Naive thymus-derived CD4-positive, alpha-beta T cell (primary cell): ENCODE measurements at regions not wholly inside any gene's neighbourhood (a gene's known extent, or its start where the extent isn't known, plus 50 kb on each side); places are given as distances from the start of the nearest gene placed in this dataset.
"Not testable (repeated sequence)": the region's sequence is repeated elsewhere in the genome, so short reads cannot be mapped to it uniquely, and the experiment has no call there.

Experiments
- ATAC-seq: fragments of 150-1000 bp; cut with Tn5 transposase; 2 replicates; pipeline ENCODE4 v1.10.0; 2021; ENCODE audit warnings: mild to moderate bottlenecking, moderate library complexity
- CTCF ChIA-PET: fragments of 350-600 bp; sonication (Branson Sonifier 250); formaldehyde crosslinking; loops from one replicate; lab custom pipeline; 2021; ENCODE audit warnings: antibody characterized with exemption; lab: Charles Lee
- POLR2A ChIA-PET: fragments of 350-600 bp; sonication (Branson Sonifier 250); formaldehyde crosslinking; loops from one replicate; lab custom pipeline; 2021; ENCODE audit warnings: antibody characterized with exemption, inconsistent platforms; lab: Charles Lee
- DNase-seq, 9 donors: peaks; one replicate each; pipeline versions ENCODE4 v3.0.0 to v3.0.0-alpha.2; 2020 to 2022; ENCODE audit warnings: mixed read lengths in 1 of 9
- H3K27ac ChIP-seq: one replicate; pipeline ENCODE4 v1.7.0; 2013; ENCODE audit warnings: mild to moderate bottlenecking, low read depth, low read length, moderate library complexity
- H3K27me3 ChIP-seq, 2 donors: one replicate each; pipeline ENCODE4 v1.7.0; 2013; ENCODE audit warnings: low read length in 2 of 2, mild to moderate bottlenecking in 2 of 2, moderate library complexity in 2 of 2; ENCODE audit not compliant: control insufficient read depth in 2 of 2, insufficient read depth in 2 of 2
- H3K36me3 ChIP-seq, 3 experiments: 1 replicate in 2 of 3; 2 replicates in 1 of 3; pipeline ENCODE4 v1.7.0; 2013; ENCODE audit warnings: low read length in 3 of 3, mild to moderate bottlenecking in 3 of 3, moderate library complexity in 1 of 3; ENCODE audit not compliant: insufficient read depth in 3 of 3, control insufficient read depth in 2 of 3
- H3K4me1 ChIP-seq, 2 donors: one replicate each; pipeline ENCODE4 v1.7.0; 2013; ENCODE audit warnings: low read length in 2 of 2, mild to moderate bottlenecking in 2 of 2, moderate library complexity in 1 of 2; ENCODE audit not compliant: control insufficient read depth in 2 of 2, insufficient read depth in 2 of 2
- H3K4me3 ChIP-seq: 2 replicates; pipeline ENCODE4 v1.7.0; 2013; ENCODE audit warnings: mild to moderate bottlenecking, low read length
- H3K9me3 ChIP-seq, 3 experiments: 1 replicate in 2 of 3; 2 replicates in 1 of 3; pipeline ENCODE4 v1.7.0; 2013; ENCODE audit warnings: low read length in 3 of 3; ENCODE audit not compliant: control insufficient read depth in 2 of 3
- H3K27ac Mint-ChIP-seq, 9 donors: one replicate each; pipeline ENCODE4 v1.8.0; 2020 to 2022; ENCODE audit warnings: mixed read lengths in 9 of 9, mild to moderate bottlenecking in 8 of 9, moderate library complexity in 5 of 9, inconsistent platforms in 2 of 9
- H3K27me3 Mint-ChIP-seq, 5 donors: one replicate each; pipeline ENCODE4 v1.8.0; 2021 to 2022; ENCODE audit warnings: mixed read lengths in 5 of 5, mild to moderate bottlenecking in 1 of 5
- H3K36me3 Mint-ChIP-seq, 5 donors: one replicate each; pipeline ENCODE4 v1.8.0; 2020 to 2022; ENCODE audit warnings: mixed read lengths in 5 of 5, mild to moderate bottlenecking in 3 of 5, inconsistent platforms in 1 of 5
- H3K4me1 Mint-ChIP-seq, 7 donors: one replicate each; pipeline ENCODE4 v1.8.0; 2020 to 2022; ENCODE audit warnings: mixed read lengths in 7 of 7, mild to moderate bottlenecking in 3 of 7, inconsistent platforms in 1 of 7
- H3K4me3 Mint-ChIP-seq, 10 donors: one replicate each; pipeline ENCODE4 v1.8.0; 2020 to 2022; ENCODE audit warnings: mild to moderate bottlenecking in 10 of 10, mixed read lengths in 10 of 10, moderate library complexity in 6 of 10, inconsistent platforms in 2 of 10
- H3K9me3 Mint-ChIP-seq, 11 donors: one replicate each; pipeline ENCODE4 v1.8.0; 2020 to 2022; ENCODE audit warnings: mixed read lengths in 11 of 11, mild to moderate bottlenecking in 4 of 11, inconsistent platforms in 1 of 11, moderate library complexity in 1 of 11
- intact Hi-C, 2 donors: fragments of 100-400 bp; cut with micrococcal nuclease; formaldehyde crosslinking; loops; one replicate each; pipeline ENCODE4 v1.15.1; 2023

DNA sequence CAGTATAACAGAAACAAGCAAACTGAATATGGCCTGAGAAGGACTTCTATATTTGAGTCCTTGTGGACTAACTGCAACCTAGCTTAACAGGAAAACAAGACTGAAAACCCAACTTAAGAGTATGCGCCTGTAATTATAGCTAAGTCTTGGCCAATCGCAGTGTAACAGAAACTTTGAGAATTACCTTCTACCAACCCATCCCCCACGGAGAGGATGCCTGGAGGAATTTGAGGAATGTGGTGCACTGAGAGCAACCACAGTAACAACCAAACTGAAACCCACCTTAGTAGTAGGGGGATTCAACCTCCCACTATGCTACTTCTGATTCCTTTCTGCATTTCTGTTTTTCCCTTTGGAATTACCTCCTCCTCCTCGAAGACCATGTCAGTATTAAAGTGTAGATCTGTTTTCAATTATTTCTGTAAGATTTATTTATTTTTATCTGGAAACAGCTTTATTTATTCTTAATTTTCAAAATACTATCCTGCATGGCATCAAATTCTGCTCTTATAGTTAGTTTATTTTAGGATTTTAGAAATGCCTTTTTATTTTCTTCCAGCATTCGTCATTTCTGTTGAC, 393.6 kb downstream of the KCNA4 start:
- Histone ChIP-seq H3K4me1 (no peaks in the 10 kb centered on the region), H3K27me3 (no peaks in the 10 kb centered on the region), H3K4me3 (no peak overlapping the region), H3K36me3 (no peaks in the 10 kb centered on the region), H3K9me3 (no peaks in the 10 kb centered on the region), H3K27ac (no peak overlapping the region)
- Mint-ChIP-seq H3K4me1 (no peaks in the 10 kb centered on the region), H3K27me3 (no peaks in the 10 kb centered on the region), H3K9me3 (peaks cover 0 to 13% (median 6%) of the 10 kb centered on the region in 11 donors), H3K27ac (no peak overlapping the region), H3K36me3 (no peaks in the 10 kb centered on the region), H3K4me3 (no peak overlapping the region)
- ChIA-PET CTCF (no interaction called here), POLR2A (no interaction called here)
- no peak for ATAC-seq
- intact Hi-C loops, result no loop called here
- DNase-seq, result no peak

GRCh38 chr11:29616611-29617010, 400.2 kb downstream of the KCNA4 start:
- Mint-ChIP-seq H3K27ac (no peak overlapping the region), H3K4me3 (no peak overlapping the region), H3K27me3 (no peaks in the 10 kb centered on the region), H3K4me1 (no peaks in the 10 kb centered on the region), H3K9me3 (peaks cover 0 to 18% (median 3%) of the 10 kb centered on the region in 11 donors), H3K36me3 (no peaks in the 10 kb centered on the region)
- Histone ChIP-seq H3K36me3 (no peaks in the 10 kb centered on the region), H3K9me3 (no peaks in the 10 kb centered on the region), H3K27ac (no peak overlapping the region), H3K4me3 (no peak overlapping the region), H3K4me1 (no peaks in the 10 kb centered on the region), H3K27me3 (no peaks in the 10 kb centered on the region)
- DNase-seq (no peak), ATAC-seq (no peak)
- ChIA-PET CTCF (no interaction called here), POLR2A (no interaction called here)
- intact Hi-C loops, result no loop called here

GRCh38 chr11:29612423-29612822, 404.4 kb downstream of the KCNA4 start:
- Mint-ChIP-seq H3K4me3 (no peak overlapping the region), H3K27ac (no peak overlapping the region), H3K4me1 (no peaks in the 10 kb centered on the region), H3K27me3 (no peaks in the 10 kb centered on the region), H3K36me3 (no peaks in the 10 kb centered on the region), H3K9me3 (peaks cover 0 to 26% (median 4%) of the 10 kb centered on the region in 11 donors)
- no peak for ATAC-seq
- no peak overlapping the region for H3K4me3 ChIP-seq
- DNase-seq, result no peak
- H3K36me3 ChIP-seq, result no peaks in the 10 kb centered on the region
- H3K9me3 ChIP-seq, result no peaks in the 10 kb centered on the region
- no peaks in the 10 kb centered on the region for H3K27me3 ChIP-seq
- ChIA-PET CTCF (no interaction called here), POLR2A (no interaction called here)
- H3K4me1 ChIP-seq, result no peaks in the 10 kb centered on the region
- intact Hi-C loops, result no loop called here
- H3K27ac ChIP-seq, result no peak overlapping the region

DNA sequence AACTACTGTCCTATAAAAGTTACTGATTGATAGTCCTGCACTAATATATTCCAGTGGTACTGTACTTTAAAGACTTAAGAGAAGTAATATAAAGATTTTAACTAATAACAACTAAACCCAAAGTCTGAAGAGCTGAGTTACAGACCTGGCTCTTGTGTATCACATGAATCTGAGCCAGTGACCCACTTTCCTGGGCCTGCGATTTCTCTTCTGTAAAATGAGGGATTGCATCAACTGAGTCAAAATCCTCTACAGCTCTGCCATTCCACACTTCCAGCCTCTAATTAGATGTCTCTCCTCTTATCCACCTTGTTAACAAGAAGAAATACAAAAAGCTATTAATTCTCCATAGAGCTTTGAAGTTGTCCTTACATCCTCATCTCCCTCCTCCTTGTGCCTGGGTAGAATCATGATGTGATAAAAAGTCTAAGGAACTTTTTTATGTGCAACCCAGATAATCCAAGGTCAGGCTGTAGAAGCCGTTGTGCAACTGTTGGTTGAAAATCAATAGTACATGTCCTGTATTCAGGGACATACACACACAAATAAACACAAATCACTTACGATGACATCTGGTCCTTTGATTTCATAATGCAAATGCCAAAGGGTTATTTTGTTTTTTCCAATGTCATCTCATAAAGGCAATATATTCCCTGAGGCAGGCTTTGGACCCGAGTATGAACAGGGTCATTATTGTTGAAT, 410.3 kb downstream of the KCNA4 start:
- H3K27ac ChIP-seq, result no peak overlapping the region
- no peaks in the 10 kb centered on the region for H3K4me1 ChIP-seq
- Mint-ChIP-seq H3K4me3 (no peak overlapping the region), H3K9me3 (peaks cover 0 to 13% (median 5%) of the 10 kb centered on the region in 11 donors), H3K4me1 (no peaks in the 10 kb centered on the region), H3K36me3 (no peaks in the 10 kb centered on the region), H3K27me3 (no peaks in the 10 kb centered on the region), H3K27ac (no peak overlapping the region)
- ATAC-seq (no peak), DNase-seq (no peak)
- no peak overlapping the region for H3K4me3 ChIP-seq
- intact Hi-C loops, result no loop called here
- H3K27me3 ChIP-seq, result no peaks in the 10 kb centered on the region
- no peaks in the 10 kb centered on the region for H3K9me3 ChIP-seq
- CTCF ChIA-PET, result no interaction called here
- POLR2A ChIA-PET, result no interaction called here
- H3K36me3 ChIP-seq, result no peaks in the 10 kb centered on the region

- H3K27me3 ChIP-seq, ATAC-seq, H3K27me3 Mint-ChIP-seq, H3K4me3 ChIP-seq, intact Hi-C loops, H3K4me3 Mint-ChIP-seq, H3K4me1 Mint-ChIP-seq, H3K27ac ChIP-seq, H3K9me3 ChIP-seq, DNase-seq, H3K4me1 ChIP-seq, H3K36me3 ChIP-seq, CTCF ChIA-PET, H3K27ac Mint-ChIP-seq, H3K36me3 Mint-ChIP-seq, POLR2A ChIA-PET: not testable (repeated sequence)
- peaks cover 4 to 17% (median 8%) of the 10 kb centered on the region in 11 donors for H3K9me3 Mint-ChIP-seq
These were observed 416.7 kb downstream of the KCNA4 start for GRCh38 chr11:29600151-29600575.

DNA sequence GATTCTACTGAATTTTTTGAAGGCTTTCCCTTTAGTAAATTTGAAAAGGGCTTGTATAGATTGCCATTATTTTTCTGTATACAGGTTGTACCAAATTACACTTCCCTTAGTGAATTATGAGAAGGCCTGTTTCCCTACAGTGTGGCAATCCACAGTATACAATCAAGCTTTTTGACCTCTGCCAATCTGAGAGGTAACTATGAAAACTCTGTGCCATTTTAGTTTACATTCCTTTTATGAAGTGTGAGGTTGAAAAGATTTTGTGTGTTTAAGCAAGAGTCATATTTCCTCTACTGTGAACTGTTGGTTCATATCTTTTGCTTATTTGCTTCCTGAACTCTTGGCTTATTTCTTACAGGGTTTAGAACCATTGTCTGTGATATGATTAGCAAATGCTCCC, 432.5 kb downstream of the KCNA4 start:
- Histone ChIP-seq H3K4me1 (no peaks in the 10 kb centered on the region), H3K4me3 (no peak overlapping the region), H3K27ac (no peak overlapping the region), H3K36me3 (no peaks in the 10 kb centered on the region), H3K27me3 (no peaks in the 10 kb centered on the region), H3K9me3 (no peaks in the 10 kb centered on the region)
- ChIA-PET CTCF (no interaction called here), POLR2A (no interaction called here)
- Mint-ChIP-seq H3K4me3 (no peak overlapping the region), H3K27ac (no peak overlapping the region), H3K9me3 (peaks cover 0 to 16% (median 6%) of the 10 kb centered on the region in 11 donors), H3K4me1 (no peaks in the 10 kb centered on the region), H3K36me3 (no peaks in the 10 kb centered on the region), H3K27me3 (no peaks in the 10 kb centered on the region)
- DNase-seq, result no peak
- no peak for ATAC-seq
- intact Hi-C loops, result no loop called here

- ATAC-seq (no peak), DNase-seq (no peak)
- intact Hi-C loops, result no loop called here
- H3K27me3 Mint-ChIP-seq, result no peaks in the 10 kb centered on the region
- H3K9me3 Mint-ChIP-seq, result peaks cover 0 to 24% (median 8%) of the 10 kb centered on the region in 11 donors
- no peak overlapping the region for H3K4me3 Mint-ChIP-seq
- Histone ChIP-seq H3K27me3 (no peaks in the 10 kb centered on the region), H3K9me3 (no peaks in the 10 kb centered on the region), H3K27ac (no peak overlapping the region), H3K4me3 (no peak overlapping the region), H3K36me3 (no peaks in the 10 kb centered on the region), H3K4me1 (no peaks in the 10 kb centered on the region)
- POLR2A ChIA-PET, result no interaction called here
- no peaks in the 10 kb centered on the region for H3K4me1 Mint-ChIP-seq
- H3K36me3 Mint-ChIP-seq, result no peaks in the 10 kb centered on the region
- H3K27ac Mint-ChIP-seq, result no peak overlapping the region
- CTCF ChIA-PET, result no interaction called here
These were observed 438.0 kb downstream of the KCNA4 start for GRCh38 chr11:29578806-29579205.
